GM12872 (cell line): ENCODE measurements at regions not wholly inside any gene's neighbourhood (a gene's known extent, or its start where the extent isn't known, plus 50 kb on each side); places are given as distances from the start of the nearest gene placed in this dataset.

Experiments
- TF ChIP-seq, protein P1 (sequence below): IDR thresholded peaks from 3 replicates; pipeline ENCODE4 v1.5.1; 2011; ENCODE audit warnings: low read depth, mild to moderate bottlenecking, low read length, moderate library complexity; ENCODE audit not compliant: insufficient read depth

DNA sequence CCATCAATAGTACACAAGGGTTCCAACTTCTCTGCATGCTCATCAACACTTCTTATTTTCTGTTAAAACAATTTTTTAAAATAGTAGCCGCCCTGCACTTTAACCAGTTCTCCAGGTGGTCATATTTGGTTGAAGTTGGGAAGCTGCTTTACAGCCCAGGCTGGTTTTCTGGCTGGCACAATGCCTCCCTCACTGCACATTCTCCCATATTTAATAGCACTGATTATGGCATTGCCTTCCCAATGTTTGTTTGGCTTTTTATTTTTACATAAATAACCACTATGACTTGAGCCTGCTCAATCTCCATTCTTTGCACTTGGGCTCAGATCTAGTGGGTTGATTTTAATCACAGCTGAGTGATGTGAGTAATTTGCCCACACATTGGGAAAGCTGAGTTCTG is 111.9 kb upstream of the MAP4K3 start:
- TF ChIP-seq, protein P1, sequence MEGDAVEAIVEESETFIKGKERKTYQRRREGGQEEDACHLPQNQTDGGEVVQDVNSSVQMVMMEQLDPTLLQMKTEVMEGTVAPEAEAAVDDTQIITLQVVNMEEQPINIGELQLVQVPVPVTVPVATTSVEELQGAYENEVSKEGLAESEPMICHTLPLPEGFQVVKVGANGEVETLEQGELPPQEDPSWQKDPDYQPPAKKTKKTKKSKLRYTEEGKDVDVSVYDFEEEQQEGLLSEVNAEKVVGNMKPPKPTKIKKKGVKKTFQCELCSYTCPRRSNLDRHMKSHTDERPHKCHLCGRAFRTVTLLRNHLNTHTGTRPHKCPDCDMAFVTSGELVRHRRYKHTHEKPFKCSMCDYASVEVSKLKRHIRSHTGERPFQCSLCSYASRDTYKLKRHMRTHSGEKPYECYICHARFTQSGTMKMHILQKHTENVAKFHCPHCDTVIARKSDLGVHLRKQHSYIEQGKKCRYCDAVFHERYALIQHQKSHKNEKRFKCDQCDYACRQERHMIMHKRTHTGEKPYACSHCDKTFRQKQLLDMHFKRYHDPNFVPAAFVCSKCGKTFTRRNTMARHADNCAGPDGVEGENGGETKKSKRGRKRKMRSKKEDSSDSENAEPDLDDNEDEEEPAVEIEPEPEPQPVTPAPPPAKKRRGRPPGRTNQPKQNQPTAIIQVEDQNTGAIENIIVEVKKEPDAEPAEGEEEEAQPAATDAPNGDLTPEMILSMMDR: no peak

DNA sequence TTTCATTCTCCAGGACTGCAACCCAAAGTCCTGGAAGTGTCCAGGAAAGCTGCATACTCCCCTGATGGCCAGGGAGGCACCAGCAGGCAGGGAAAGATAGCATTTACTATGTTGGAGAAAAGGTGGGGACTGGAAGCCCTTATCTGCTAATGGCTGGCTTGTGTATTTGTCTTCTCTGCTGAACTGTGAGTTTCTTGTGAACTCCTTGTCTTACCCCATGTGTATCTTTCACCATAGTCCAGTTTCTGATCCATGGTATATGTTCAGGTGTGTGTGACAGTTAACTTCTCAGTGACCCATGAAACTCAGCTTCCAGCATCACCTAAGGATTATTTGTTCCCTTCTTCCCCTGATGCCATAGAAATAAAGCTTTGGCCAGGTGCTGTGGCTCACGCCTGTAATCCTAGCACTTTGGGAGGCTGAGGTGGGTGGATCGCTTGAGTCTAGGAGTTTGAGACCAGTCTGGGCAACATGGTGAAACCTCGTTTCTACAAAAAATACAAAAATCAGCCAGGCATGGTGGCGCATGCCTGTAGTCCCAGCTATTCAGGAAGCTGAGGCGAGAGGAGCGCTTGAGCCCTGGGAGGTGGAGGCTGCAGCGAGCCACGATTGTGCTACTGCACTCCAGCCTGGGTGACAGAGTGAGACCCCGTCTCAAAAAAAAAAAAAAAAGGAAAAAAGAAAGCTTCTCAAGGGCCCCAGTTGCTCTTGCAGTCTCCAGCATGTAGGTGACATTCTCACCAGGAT is 112.8 kb upstream of the MAP4K3 start:
- TF ChIP-seq, protein P1: no peak

DNA sequence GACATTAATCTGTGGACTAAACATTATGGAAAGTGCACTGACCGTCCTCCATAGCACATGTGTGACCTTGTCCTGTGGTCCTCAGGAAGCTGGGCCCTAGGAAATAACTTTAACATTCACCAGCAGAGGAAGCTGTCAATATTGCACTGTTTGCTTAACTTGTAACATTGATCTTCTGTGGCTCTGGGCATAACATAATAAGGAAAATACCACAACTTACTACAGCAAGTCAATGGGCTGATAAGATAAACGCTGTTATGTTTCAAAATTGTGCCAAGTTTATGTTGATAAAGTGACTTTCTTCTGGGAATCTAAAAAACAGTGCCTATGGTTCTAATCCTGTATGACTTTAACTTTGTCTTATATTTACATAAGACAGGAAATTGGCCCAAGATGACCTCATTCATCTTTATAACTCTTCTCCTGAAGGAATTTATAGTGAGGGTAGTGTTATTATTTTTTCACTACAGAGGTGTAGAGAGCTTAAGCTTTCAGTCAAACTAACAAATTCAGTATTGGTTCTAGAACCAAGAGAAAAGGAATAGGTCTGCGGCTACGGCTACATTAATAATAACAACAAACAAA is 113.7 kb upstream of the MAP4K3 start:
- TF ChIP-seq, protein P1: no peak

DNA sequence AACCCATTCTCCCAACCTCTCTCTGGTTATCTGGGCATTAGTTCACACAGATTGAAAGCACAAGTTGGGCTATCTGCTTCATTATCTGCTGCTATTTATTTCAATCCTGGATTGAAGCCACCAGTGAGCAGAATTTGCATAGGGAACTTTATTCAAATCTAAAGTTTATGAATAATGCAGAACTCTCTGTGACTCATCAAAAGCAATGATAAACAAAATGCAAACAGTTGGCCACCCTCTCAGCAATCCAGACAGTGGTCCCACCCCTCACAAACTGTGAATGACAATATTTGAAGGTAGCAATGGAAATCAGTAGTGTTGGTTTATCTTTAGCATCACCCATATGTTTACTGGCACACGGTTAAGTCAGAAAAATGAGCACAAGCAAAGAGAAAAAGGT is 106.8 kb upstream of the TMEM178A start:
- TF ChIP-seq, protein P1: no peak

DNA sequence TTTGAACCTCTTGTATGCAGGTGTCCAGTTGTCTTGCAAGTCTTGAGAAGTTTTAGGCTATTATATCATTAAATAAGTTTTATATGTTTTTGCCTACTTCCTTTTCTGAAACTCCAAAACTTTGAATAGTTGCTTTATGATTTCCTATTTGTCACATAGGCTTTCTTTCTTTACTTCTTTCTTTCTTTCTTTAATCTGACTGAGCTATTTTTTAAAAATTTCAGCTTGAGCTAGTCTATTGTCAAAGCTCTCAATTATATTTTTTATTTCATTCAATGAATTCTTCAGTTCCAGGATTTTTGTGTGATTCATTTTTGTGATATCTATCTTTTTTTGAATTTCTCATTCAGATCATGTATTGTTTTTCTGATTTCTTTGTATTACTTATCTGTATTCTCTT is 102.1 kb upstream of the TMEM178A start:
- TF ChIP-seq, protein P1: no peak

DNA sequence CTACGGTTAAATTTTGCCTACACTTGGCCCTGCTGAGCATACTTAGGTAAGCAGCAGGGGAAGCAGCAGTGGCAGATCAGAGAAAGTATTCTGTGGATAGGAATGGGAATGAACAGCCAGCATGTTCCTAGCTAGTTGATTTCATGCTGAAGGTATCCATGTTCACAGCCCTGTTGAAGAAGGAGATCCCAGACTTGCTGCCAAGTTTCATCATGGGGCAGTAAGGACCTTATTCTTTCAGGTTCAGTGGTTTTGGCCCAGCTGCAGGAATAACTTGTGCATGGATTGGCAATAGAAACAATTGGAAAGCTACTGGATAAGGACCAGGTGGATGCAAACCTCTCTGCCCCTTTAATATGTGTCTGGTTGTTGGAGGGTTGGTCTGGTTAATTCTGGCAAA is 98.2 kb upstream of the TMEM178A start:
- TF ChIP-seq, protein P1: no peak

DNA sequence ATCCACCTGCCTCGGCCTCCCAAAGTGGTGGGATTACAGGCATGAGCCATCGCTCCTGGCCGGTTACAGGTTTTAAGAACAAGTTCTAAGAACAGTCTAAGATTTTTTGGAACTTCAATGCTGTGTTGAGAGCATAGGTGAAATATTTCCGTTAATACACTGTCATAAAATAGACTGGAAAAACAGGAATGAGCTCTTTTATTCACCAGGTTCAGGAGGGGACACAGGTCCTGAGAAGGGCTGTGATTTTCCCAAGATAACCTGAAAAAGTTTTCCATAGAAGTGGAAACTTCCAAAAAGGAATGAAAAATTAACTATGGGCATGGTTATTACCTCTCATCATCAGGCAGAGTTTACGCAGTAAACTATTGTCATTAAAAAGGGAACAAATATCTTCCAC is 97.6 kb upstream of the TMEM178A start:
- TF ChIP-seq, protein P1: no peak
